ENCODE measurements at regions not wholly inside any gene's neighbourhood (a gene's known extent, or its start where the extent isn't known, plus 50 kb on each side); places are given as distances from the start of the nearest gene placed in this dataset.
"Not testable (repeated sequence)": the region's sequence is repeated elsewhere in the genome, so short reads cannot be mapped to it uniquely, and the experiment has no call there.

DNA sequence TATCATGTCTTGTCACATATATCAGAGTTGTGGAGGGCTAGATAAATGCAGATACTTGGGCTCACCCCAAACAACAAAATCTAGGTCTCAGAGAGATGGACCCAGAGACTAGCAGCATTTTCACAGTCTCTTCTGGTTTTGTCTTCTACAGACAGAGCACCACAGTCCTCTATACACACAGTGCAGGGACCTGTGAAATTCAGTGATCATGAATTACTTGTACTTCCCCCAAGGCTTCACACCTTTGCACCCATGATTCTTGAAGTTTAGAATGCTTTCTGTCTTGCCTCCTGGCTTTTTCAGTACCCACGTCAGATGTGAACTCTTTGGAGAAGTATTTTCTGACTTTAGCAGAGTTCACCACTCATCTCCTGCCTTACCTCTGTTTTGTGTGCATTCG is 371.5 kb upstream of the PRR16 start:
- DNase-seq = no peak

DNA sequence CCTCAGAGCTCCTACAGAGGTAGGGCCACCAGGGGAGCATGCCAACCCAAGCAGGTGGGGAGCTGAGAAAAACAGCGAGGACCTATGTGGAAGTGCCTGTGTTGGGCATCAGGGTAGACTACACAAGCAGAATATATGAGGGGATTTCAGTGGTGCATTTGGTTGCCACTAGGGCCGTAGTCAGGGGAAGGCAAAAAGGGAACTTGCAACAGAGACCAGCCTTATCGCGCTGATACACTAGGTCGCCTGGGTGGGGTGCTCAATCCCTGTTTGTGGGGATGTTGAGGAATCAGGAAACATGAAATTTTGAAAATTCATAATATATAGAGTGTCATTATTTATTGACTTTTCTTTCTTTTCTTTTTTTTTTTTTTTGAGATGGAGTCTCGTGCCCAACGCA is 370.9 kb upstream of the PRR16 start:
- no peak for DNase-seq

DNA sequence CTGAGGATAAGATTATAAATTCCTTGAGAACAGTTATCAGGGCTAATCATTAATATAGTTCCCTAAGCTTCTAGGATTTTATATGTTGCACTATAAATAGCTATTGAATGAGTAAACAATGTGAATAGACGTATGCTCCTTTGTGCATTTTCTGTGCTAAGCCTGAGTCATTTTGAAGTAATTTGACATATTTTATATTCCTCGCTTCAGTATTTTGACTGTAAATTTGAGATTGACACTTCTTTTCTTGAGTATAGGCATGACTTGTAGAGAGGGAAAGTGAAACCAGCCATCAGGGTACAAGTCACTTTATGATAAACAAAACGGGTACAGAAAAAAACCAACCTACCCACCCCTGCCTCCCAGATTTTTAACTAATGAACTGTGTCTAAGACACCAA is 367.7 kb upstream of the PRR16 start:
- DNase-seq = no peak

DNA sequence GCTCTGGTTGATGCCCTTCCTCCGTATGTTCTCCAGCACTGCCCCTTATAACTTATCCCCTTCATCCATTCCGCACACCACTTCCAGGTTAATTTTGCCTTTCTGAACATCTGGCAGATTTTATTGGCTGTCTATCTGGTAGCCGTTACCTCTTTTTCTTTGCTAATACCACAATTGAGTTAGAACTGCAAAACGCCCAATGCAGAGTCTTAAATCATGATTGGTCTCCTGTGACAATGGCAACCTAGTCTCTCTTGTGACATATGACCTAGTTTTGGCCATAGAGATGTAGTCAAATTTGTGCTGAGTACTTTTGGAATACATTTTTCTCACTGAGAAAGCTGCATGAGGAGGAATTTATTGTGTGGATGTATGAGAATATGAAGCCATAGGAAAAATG is 365.7 kb upstream of the PRR16 start:
- DNase-seq = no peak

DNA sequence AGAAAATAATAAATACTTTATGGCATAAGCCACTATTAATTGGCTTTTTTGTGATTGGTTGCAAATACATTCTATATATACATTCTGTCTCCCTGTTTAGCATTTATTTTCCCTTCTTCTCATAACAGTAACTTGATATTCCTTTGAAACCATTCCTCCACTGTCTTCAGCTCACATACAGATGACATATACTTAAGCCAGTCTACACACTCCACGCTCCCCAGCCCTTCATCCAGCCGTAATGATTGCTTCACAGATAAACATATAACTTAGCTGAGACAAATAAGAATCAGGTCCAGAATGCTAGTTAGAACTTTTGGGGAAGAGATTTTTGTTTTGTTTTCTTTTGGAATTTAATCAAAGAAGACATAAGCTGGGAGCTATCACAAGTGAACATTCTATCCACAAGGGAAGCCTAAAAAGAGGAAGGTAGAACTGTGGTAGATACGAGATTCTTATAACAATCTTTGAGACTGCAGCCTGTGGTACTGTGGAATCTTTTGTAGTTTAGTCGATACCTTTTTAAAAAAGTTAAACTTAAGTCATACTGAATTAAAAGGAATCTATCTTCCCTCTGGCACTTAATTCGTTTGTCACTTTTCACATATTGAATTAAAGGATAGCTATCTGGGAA is 365.1 kb upstream of the PRR16 start:
- DNase-seq = no peak

DNA sequence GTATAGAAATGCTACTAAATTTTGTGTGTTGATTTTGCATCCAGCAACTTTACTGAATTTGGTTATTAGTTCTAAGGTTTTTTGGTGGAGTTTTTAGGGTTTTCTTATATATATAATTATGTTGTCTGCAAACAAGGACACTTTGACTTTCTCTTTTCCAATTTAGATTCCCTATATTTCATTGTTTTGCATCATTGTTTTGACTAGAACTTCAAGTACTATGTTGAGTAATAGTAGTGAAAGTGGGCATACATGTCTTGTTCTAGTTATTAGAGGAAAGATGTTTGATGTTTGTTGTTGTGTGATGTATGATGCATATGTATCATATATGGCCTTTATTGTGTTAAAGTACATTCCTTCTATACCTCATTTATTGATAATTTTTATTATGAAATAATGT is 362.3 kb upstream of the PRR16 start:
- DNase-seq = no peak

DNA sequence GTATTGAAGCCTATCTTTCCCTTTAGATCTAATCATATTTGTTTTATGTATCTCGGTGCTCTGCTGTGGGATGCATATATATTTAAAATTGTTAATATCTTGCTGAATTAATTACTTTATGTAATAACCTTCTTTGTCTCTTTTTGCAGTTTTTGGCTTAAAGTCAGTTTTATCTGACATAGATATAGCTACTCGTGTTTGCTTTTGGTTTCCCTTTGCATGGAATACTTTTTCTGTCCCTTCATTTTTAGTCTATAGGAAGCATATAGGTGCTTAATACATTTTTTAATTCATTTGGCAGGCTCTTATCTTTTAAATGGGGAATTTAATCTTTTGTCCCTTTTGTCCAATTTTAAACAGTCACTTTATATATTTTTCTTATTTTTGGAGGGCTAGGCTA is 360.6 kb upstream of the PRR16 start:
- no peak for DNase-seq

DNA sequence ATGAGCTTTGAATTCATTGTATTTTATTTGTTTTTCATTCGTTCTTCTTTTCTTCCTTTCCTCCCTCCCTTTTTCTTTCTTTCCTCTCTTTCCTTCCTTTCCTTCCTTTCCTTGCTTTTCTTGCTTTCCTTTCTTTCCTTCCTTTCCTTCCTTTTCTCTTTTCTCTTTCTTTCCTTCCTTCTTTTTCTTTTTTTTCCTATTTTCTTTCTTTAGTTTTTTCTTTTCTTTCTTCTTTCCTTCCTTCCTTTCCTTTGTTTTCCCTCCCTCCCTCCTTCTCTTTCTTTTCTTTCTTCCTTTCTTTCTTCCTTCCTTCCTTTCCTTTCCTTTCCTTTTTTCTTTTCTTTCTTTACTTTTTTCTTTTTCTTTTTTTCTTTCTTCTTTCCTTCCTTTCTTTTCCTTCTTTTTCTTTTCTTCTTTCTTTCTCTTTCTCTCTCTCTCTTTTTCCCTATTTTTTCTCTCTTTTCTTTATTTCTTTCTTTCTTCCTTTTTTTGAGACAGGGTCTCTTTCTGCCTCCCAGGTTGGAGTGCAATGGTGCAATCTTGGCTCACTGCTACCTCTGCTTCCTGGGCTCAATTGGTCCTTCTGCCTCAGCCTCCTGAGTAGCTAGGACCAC is 357.1 kb upstream of the PRR16 start:
- DNase-seq = no peak

DNA sequence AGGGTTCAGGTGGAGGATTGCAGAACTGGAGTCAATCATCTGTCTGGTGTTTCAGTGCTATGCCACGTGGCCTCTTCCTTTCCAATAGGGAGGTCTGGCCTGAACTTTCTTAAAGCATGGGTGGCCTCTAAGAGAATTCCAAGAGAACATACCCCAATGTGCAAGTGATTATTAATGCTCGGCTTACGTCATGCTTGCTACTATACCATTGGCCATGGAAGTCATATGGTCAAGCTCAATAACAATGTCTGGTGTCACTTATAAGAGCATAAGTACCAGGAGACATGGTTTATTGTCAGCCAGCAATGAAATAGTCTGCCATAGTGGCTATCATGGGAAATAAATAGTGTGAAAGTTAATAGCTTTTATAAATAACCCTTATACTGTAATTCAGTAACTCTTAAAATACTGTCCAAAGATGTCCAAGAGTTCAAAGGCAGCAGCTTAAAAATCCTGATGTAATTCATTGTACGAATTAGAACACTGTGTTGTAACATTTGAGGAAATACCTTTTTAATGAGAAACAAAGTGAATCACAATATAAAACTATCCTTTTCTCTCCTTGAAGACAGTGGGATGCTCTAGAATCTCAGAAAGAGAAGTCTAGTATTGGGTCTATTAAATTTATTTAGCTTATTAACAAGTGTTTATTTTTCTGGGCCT is 355.4 kb upstream of the PRR16 start:
- DNase-seq = no peak

DNA sequence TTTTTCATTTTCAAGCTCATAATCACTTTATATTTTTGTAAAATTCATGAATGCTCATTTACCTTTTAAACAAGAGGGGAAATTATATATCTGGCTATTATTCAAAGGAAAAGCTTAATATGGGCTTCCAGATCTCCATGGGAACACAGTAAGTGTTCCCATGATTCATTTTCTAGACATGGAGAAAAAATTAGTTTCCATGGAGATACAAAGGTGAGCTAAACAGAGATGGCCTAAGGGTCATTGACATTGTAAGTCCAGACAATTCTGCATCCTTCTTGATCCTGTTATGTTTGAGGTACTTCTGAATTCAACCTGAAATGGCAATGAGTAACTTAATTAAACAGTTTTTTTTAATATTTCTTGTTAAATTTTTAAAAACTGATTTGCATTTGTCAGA is 341.4 kb upstream of the PRR16 start:
- no peak for DNase-seq

DNA sequence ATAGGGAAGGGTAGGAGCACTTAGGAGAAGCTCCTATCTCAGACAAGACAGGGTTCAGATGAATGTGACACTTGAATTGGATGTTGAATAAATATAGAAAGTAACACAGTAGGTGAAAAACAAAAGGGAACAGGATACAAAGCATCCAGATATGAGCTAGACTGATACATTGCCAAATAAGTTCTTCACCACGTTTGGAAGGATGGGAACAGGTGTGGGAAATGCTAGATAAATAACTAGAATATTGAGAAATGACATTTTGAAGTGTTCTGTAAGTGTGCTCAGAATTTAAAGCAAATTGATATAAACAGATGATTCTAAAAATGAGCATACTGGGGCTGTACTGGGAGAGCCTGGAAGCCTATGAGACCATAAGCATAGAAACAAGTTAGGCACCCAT is 340.1 kb upstream of the PRR16 start:
- DNase-seq = no peak

DNA sequence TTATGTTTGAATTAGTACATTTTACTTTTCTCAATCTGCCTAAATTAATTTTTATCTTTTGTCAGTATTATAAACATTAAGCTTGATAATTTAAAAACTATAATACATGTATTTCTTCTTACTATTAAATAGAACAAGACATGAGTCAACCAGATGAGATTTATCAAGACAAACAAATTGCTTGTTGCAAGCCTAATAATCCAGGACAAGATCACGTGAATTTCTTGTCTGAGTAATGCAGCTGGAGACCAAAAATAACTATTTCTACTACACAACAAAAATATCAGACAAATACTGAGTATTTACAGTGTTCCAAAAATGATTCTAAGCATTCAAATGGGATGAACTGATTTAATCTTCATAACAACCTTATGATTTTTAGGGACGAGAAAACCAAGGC is 339.1 kb upstream of the PRR16 start:
- no peak for DNase-seq

DNA sequence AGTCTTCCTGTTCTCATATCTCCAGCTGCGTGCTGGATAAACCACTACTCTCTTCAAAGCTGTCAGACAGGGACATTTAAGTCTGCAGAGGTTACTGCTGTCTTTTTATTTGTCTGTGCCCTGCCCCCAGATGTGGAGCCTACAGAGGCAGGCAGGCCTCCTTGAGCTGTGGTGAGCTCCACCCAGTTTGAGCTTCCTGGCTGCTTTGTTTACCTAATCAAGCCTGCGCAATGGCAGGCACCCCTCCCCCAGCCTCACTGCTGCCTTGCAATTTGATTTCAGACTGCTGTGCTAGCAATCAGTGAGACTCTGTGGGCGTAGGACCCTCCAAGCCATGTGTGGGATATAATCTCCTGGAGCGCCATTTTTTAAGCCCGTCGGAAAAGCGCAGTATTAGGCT is 331.8 kb upstream of the PRR16 start:
- DNase-seq = not testable (repeated sequence)

DNA sequence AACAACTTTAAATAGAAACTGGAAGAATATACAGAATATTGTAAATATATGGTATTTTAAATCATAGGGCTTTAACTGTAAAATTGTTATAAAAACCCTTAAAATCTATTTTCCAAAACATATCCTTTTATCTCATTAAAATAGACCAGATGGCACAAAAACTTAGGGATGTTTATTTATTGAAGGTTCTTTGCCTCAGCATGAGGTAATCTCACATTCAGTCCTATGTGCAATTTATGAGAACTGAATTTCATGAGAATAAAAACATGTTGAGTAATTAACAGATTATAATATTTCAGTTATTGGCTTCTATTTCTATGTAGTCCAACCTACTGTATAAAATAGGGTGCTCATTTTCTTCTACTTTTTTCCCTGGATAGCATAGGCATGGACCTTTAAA is 329.2 kb upstream of the PRR16 start:
- no peak for DNase-seq

DNA sequence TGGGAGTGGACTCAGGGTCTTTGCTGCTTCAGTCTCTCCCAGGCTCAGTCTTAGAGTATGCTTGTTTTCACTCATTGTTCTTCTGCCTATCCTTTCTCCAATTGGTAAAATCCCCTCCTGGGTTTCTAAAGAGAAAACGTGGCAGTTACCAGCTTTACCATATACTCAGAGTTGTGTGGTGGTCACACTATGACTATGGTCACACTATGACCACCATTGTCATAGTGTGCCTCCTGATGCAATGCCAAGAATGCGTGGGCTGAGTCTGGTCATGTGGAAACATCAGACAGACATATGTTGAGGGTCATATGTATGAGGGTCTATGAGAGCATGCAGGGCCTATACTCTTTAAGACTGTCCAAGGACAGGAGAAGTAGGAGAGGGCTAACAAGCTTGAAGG is 326.5 kb upstream of the PRR16 start:
- no peak for DNase-seq

DNA sequence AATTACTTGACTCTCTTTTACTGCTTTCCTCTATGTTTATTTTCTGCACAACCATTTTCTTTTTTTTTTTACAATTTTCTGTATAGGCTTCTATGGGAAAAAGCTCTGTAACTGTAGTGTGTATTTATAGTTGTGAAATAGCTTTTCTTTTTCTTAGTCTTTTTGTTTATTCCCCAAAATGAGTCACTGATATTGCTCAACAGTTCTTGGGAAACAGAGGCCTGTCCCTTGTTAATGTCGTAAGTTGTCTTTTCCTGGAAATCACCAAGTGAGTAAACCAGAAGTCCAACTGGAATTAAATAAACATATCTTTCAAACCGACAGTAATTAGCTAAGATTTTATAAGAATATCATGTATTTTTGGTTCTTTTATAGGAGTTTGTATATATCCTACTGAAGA is 325.1 kb upstream of the PRR16 start:
- no peak for DNase-seq

DNA sequence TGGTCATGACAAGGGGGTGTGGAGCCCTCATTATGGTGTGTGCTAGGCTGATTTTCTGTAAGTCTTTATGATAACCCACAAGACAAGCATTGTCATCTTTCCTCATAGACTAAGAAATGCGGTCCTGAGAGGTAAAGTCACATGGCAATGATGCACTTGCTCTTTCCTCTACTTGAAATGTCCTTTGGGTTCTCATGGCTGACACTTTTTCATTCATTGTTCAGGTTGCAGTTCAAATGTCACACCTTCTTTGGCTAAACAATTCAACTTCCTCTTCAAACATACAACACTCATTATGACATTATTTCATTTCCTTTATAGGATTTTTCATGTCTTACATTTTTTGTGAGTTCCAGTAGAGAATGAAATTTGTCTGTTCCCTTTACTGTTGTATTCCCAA is 323.6 kb upstream of the PRR16 start:
- DNase-seq = no peak

DNA sequence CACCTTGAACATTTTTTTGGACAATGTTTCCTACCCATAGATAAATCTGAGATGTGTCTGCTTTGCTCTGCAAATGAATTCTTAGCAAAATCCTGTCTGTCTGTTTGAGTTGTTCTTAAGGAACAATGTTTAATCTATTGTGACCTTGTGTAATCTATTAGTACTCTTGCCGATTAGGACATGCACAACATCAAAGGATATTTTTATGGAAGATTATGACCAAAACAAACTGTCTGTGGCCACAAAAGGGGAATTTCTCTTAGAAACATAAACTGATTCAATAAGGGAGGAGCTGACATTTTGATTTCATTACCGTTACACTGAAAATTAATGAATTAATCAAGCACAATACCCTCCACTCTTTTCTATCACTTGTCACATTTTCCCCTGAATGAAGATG is 323.0 kb upstream of the PRR16 start:
- DNase-seq = no peak

DNA sequence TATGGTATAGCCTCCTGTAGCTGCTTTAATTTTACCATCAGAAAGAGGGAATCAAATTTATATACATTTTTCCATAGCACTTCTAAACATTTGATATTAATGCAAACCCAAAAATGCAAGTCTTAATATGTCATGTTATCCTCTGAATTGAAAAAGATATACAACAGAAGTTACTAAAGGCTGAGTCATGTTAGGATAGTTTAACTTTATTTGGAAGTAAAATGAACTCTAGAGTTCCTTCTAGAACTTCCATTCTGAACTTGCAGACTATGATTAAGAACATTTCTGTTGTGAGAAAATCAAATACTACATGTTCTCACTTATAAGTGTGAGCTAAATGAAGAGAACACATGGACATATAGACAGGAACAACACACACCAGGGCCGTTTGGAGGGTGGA is 317.3 kb upstream of the PRR16 start:
- DNase-seq = no peak

DNA sequence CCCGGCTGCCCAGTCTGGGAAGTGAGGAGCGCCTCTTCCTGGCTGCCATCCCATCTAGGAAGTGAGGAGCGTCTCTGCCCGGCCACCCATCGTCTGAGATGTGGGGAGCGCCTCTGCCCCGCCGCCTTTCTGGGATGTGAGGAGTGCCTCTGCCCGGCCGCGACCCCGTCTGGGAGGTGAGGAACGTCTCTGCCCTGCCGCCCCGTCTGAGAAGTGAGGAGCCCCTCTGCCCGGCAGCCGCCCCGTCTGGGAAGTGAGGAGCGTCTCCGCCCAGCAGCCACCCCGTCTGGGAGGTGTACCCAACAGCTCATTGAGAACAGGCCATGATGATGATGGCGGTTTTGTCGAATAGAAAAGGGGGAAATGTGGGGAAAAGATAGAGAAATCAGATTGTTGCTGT is 316.2 kb upstream of the PRR16 start:
- not testable (repeated sequence) for DNase-seq

DNA sequence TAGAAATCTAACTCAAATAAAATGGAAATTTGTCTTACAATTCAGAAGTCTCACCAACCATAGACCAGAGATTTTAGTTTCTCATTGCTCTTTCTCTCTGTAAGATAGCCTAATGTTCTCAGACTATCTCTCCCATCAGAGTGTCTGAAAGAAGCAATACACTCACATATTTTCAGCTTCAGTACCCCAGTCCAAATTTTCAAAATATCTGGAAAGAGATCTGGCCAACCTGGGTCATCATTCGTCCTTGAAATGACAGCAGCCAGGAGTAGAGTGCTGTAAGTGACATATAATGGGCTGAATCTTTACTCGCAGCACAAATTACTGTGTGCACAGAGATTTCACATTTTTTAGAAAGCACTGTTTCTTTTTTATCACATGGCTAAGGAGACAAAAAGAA is 313.3 kb upstream of the PRR16 start:
- DNase-seq = no peak

DNA sequence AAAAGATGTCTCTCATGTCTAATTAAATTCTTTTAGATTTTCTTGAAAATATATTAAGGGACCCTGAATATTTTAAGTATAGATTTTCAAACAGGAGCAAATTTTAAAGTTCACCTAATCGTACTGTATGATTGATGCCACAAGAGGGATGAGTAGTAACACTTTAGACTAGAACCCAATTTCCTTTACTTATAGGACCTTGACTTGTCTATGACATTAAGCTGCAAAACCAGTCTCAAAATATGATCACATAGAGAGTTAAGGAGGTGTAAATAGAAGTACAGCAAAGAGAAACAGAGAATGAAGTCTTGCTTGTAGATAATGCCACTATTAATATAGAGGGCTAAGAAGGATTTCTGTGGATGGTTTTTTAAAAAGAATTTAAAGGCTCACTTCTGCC is 312.9 kb upstream of the PRR16 start:
- DNase-seq = no peak

DNA sequence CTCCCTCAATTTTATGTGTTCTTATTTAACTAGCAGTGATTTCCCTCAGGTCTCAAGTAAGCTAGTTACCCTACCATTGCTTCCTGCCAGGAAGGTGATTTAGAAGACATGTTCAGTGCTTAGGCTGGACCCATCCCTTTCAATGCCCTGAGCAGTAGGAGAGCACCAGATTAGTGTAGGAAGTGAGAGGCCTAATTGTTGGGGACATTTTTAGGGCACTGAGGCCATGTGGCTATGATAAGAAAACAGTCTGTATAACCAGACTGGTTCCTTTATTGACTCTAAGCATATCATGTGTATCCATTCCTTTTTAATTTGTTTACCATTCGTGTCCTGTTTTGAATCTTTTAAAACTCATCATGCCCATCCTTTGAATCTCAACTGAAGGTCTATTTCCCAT is 312.3 kb upstream of the PRR16 start:
- DNase-seq = no peak

DNA sequence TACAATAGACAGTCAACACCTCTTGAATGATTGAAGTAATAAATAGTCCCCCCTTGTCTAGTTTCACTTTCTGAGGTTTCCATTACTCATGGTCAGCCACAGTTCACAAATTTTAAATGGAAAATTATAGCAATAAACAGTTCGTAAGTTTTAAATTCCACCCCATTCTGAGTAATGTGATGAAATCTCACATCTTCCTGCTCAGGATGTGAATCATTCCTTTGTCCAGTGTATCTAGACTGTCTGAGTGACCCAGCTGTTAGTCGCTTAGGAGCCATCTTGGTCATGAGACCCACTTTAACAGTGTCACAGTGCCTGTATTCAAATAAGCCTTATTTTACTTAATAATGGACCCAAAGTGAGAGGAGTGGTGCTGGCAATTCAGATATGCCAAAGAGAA is 311.6 kb upstream of the PRR16 start:
- no peak for DNase-seq

DNA sequence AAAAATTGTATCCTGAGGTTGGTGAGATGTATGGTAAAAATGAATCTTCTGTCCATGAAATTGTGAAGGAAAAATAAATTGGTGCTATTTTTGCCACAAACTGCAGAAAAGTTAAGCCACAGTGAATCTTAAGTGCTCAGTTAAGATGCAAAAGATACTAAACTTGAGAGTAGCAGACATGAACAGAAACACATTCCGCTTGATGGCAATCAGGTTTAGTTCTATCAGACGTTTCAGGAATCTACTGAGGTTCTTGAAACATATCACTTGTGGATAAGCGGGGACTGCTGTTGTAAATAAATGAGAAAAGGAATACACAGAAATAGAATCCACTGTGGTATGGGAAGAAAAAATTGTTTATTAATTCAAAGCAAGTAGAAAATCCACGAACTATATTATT is 311.2 kb upstream of the PRR16 start:
- no peak for DNase-seq

Measured in CD4-positive, alpha-beta T cell treated with Interleukin-17A for 4 hours (primary cell).